IMR-90 (cell line): ENCODE measurements at regions not wholly inside any gene's neighbourhood (a gene's known extent, or its start where the extent isn't known, plus 50 kb on each side); places are given as distances from the start of the nearest gene placed in this dataset.

Experiments
- ATAC-seq: fragments of 200-7000 bp; cut with Tn5 transposase; 2 replicates; pipeline ENCODE4 v1.9.1; 2020; ENCODE audit warnings: low read depth, mild to moderate bottlenecking, moderate library complexity
- BruUV-seq: library from RNA; stranded (reverse); fragments of 400-500 nt; replicated peaks from 2 replicates; lab custom pipeline; 2021; lab: Mats Ljungman, UMichigan
- CTCF ChIA-PET: fragments of 300-600 bp; formaldehyde crosslinking; extraction: SDS; loops from one replicate; lab custom pipeline; 2021; ENCODE audit warnings: antibody characterized with exemption; lab: Yijun Ruan, JAX
- POLR2A ChIA-PET: fragments of 300-600 bp; sonication (Branson Sonifier 250); formaldehyde crosslinking; loops from one replicate; lab custom pipeline; 2022; ENCODE audit warnings: antibody characterized with exemption; ENCODE audit not compliant: unreplicated experiment; lab: Charles Lee
- DNase-seq: peaks from one replicate; pipeline ENCODE4 v3.0.0; 2013
- H2AFZ ChIP-seq: replicated peaks from 2 replicates; pipeline ENCODE3; 2013; ENCODE audit warnings: low read length, mild to moderate bottlenecking; ENCODE audit not compliant: poor library complexity
- H2AK5ac ChIP-seq: 2 replicates; pipeline ENCODE4 v1.6.1; 2013; ENCODE audit warnings: low read depth, low read length, inconsistent platforms
- H2AK9ac ChIP-seq: replicated peaks from 2 replicates; pipeline ENCODE3; 2013; ENCODE audit warnings: mild to moderate bottlenecking, low read depth, low read length, moderate library complexity; ENCODE audit not compliant: poor library complexity
- H2BK120ac ChIP-seq: 2 replicates; pipeline ENCODE4 v1.6.1; 2013; ENCODE audit warnings: low read depth, low read length, inconsistent platforms
- H2BK15ac ChIP-seq: 3 replicates; pipeline ENCODE4 v1.6.1; 2013; ENCODE audit warnings: low read depth, low read length, inconsistent platforms
- H2BK20ac ChIP-seq: 2 replicates; pipeline ENCODE4 v1.6.1; 2013; ENCODE audit warnings: low read depth, mild to moderate bottlenecking, inconsistent platforms, low read length, moderate library complexity
- H2BK5ac ChIP-seq: 2 replicates; pipeline ENCODE4 v1.6.1; 2013; ENCODE audit warnings: mild to moderate bottlenecking, low read depth, low read length, inconsistent platforms; ENCODE audit not compliant: poor library complexity, severe bottlenecking
- H3K14ac ChIP-seq: replicated peaks from 2 replicates; pipeline ENCODE4 v1.6.1; 2013; ENCODE audit warnings: low read depth, low read length, inconsistent platforms
- H3K18ac ChIP-seq: 2 replicates; pipeline ENCODE4 v1.6.1; 2013; ENCODE audit warnings: low read depth, low read length, control low read depth
- H3K23ac ChIP-seq: 2 replicates; pipeline ENCODE4 v1.6.1; 2013; ENCODE audit warnings: low read depth, low read length, inconsistent platforms
- H3K27ac ChIP-seq: 2 replicates; pipeline ENCODE4 v1.5.1; 2013; ENCODE audit warnings: mild to moderate bottlenecking, control low read depth, low read length; ENCODE audit not compliant: insufficient read depth
- H3K27me3 ChIP-seq: 2 replicates; pipeline ENCODE4 v1.6.1; 2013; ENCODE audit warnings: low read length; ENCODE audit not compliant: control insufficient read depth, insufficient read depth
- H3K36me3 ChIP-seq: 2 replicates; pipeline ENCODE4 v1.6.1; 2013; ENCODE audit warnings: low read length, mixed read lengths; ENCODE audit not compliant: control insufficient read depth, insufficient read depth
- H3K4ac ChIP-seq: 2 replicates; pipeline ENCODE4 v1.6.1; 2013; ENCODE audit warnings: low read depth, low read length, inconsistent platforms
- H3K4me1 ChIP-seq: 2 replicates; pipeline ENCODE4 v1.6.1; 2013; ENCODE audit warnings: low read length, mixed read lengths; ENCODE audit not compliant: control insufficient read depth, insufficient read depth
- H3K4me2 ChIP-seq: 2 replicates; pipeline ENCODE4 v1.6.1; 2013; ENCODE audit warnings: low read depth, mild to moderate bottlenecking, control low read depth, low read length, moderate library complexity
- H3K4me3 ChIP-seq: 2 replicates; pipeline ENCODE4 v1.5.1; 2013; ENCODE audit warnings: low read depth, mild to moderate bottlenecking, control low read depth, low read length, moderate library complexity; ENCODE audit not compliant: insufficient read depth
- H3K56ac ChIP-seq: 2 replicates; pipeline ENCODE4 v1.6.1; 2013; ENCODE audit warnings: low read length, inconsistent platforms; ENCODE audit not compliant: insufficient read depth; ENCODE audit errors: extremely low read depth
- H3K79me1 ChIP-seq, 2 experiments: 2 replicates each; pipeline ENCODE4 v1.6.1; 2013; ENCODE audit warnings: low read length in 2 of 2, inconsistent platforms in 1 of 2, low read depth in 1 of 2
- H3K9ac ChIP-seq: 2 replicates; pipeline ENCODE4 v1.6.1; 2013; ENCODE audit warnings: low read depth, low read length, control low read depth
- H3K9me1 ChIP-seq: 2 replicates; pipeline ENCODE4 v1.6.1; 2013; ENCODE audit warnings: low read length, inconsistent platforms; ENCODE audit not compliant: insufficient read depth
- H3K9me3 ChIP-seq: 2 replicates; pipeline ENCODE4 v1.6.1; 2013; ENCODE audit warnings: low read length; ENCODE audit not compliant: control insufficient read depth, insufficient read depth
- H4K20me1 ChIP-seq: 2 replicates; pipeline ENCODE4 v1.6.1; 2013; ENCODE audit warnings: low read length, inconsistent platforms; ENCODE audit not compliant: insufficient read depth
- H4K5ac ChIP-seq: 2 replicates; pipeline ENCODE4 v1.6.1; 2013; ENCODE audit warnings: mild to moderate bottlenecking, low read depth, low read length, control low read depth
- H4K8ac ChIP-seq, 2 experiments: 2 replicates each; pipeline ENCODE4 v1.6.1; 2013; ENCODE audit warnings: low read depth in 2 of 2, low read length in 2 of 2, control low read depth in 1 of 2, inconsistent platforms in 1 of 2
- H4K91ac ChIP-seq: 2 replicates; pipeline ENCODE4 v1.6.1; 2013; ENCODE audit warnings: low read depth, low read length, inconsistent platforms; ENCODE audit not compliant: insufficient read depth
- BHLHE40 ChIP-seq: fragments of 150-350 bp; IDR thresholded peaks from 2 replicates; pipeline ENCODE4 v1.6.1; 2016; ENCODE audit warnings: mild to moderate bottlenecking, low read depth, low read length
- CEBPB ChIP-seq: IDR thresholded peaks from 2 replicates; pipeline ENCODE4 v1.6.1; 2012; ENCODE audit warnings: low read depth, low read length, improper control_type of control experiment
- CHD1 ChIP-seq: IDR thresholded peaks from 2 replicates; pipeline ENCODE4 v1.6.1; 2012; ENCODE audit warnings: low read depth, low read length, improper control_type of control experiment
- CTCF ChIP-seq: conservative IDR thresholded peaks from 2 replicates; pipeline ENCODE4 v1.5.1; 2012; ENCODE audit warnings: mild to moderate bottlenecking, low read depth, low read length, improper control_type of control experiment
- ELK1 ChIP-seq: fragments of 150-350 bp; IDR thresholded peaks from 2 replicates; pipeline ENCODE4 v1.6.1; 2016; ENCODE audit warnings: low read depth, mild to moderate bottlenecking, low read length, moderate library complexity, borderline replicate concordance
- FOS ChIP-seq: fragments of 150-350 bp; IDR thresholded peaks from 2 replicates; pipeline ENCODE4 v1.6.1; 2016; ENCODE audit warnings: low read depth, low read length
- MAFK ChIP-seq: IDR thresholded peaks from 2 replicates; pipeline ENCODE4 v1.6.1; 2012; ENCODE audit warnings: low read depth, low read length, improper control_type of control experiment
- MAZ ChIP-seq: IDR thresholded peaks from 2 replicates; pipeline ENCODE4 v1.6.1; 2012; ENCODE audit warnings: low read depth, mild to moderate bottlenecking, low read length, improper control_type of control experiment, moderate library complexity, borderline replicate concordance
- MXI1 ChIP-seq: IDR thresholded peaks from 2 replicates; pipeline ENCODE4 v1.6.1; 2012; ENCODE audit warnings: low read depth, mild to moderate bottlenecking, low read length, moderate library complexity, borderline replicate concordance
- NFE2L2 ChIP-seq: fragments of 150-350 bp; IDR thresholded peaks from 2 replicates; pipeline ENCODE4 v1.6.1; 2016; ENCODE audit warnings: low read depth, mild to moderate bottlenecking, low read length
- POLR2A ChIP-seq: IDR thresholded peaks from 2 replicates; pipeline ENCODE4 v1.6.1; 2012; ENCODE audit warnings: mild to moderate bottlenecking, low read depth, low read length
- RAD21 ChIP-seq: IDR thresholded peaks from 2 replicates; pipeline ENCODE4 v1.6.1; 2012; ENCODE audit warnings: low read length, improper control_type of control experiment
- RCOR1 ChIP-seq: IDR thresholded peaks from 2 replicates; pipeline ENCODE4 v1.6.1; 2012; ENCODE audit warnings: mild to moderate bottlenecking, low read length, improper control_type of control experiment; ENCODE audit not compliant: insufficient replicate concordance
- RFX5 ChIP-seq: IDR thresholded peaks from 2 replicates; pipeline ENCODE4 v1.8.0; 2012; ENCODE audit warnings: low read depth, mild to moderate bottlenecking, low read length, moderate library complexity
- SMC3 ChIP-seq: fragments of 150-350 bp; IDR thresholded peaks from 2 replicates; pipeline ENCODE4 v1.6.1; 2016; ENCODE audit warnings: low read depth, mild to moderate bottlenecking, antibody characterized with exemption, low read length, moderate library complexity
- USF2 ChIP-seq: fragments of 150-350 bp; IDR thresholded peaks from 2 replicates; pipeline ENCODE4 v1.6.1; 2017; ENCODE audit warnings: mild to moderate bottlenecking, antibody characterized with exemption, low read length, low read depth
- WGBS, 2 experiments: methylation state at CpG; one replicate each; pipeline versions ENCODE4 v1.1.5 to v1.1.7; 2013; ENCODE audit warnings: missing lambda C conversion rate in 2 of 2; ENCODE audit not compliant: insufficient read length in 1 of 2; ENCODE audit errors: extremely low coverage in 2 of 2; 5-methylcytosine and 5-hydroxymethylcytosine counted together
- dilution Hi-C: fragments of 300-500 bp; cut with HindIII; formaldehyde crosslinking; loops from one replicate; pipeline ENCODE4 v1.14.3; 2018; ENCODE audit warnings: low sequenced_read_pairs; ENCODE audit not compliant: unreplicated experiment
- in situ Hi-C: fragments of 300-500 bp; cut with MboI; formaldehyde crosslinking; loops from 3 replicates; pipeline ENCODE4 v1.14.3; 2019; ENCODE audit warnings: low sequenced_read_pairs, inconsistent platforms, mixed read lengths
- intact Hi-C: fragments of 100-400 bp; cut with micrococcal nuclease; formaldehyde crosslinking; loops from 2 replicates; pipeline ENCODE4 v1.10.0; 2022

GRCh38 chr2:204431529-204431928 lies 113.7 kb upstream of the PARD3B start:
- Histone ChIP-seq H3K27ac (no peak overlapping the region), H3K4me3 (no peak overlapping the region), H3K14ac (no peak overlapping the region), H3K56ac (no peak overlapping the region), H4K91ac (no peak overlapping the region), H4K5ac (no peak overlapping the region), H3K9me1 (peaks cover 2% of the 10 kb centered on the region; the same call in 1 of the 2 replicates), H3K27me3 (no peaks in the 10 kb centered on the region), H4K20me1 (no peaks in the 10 kb centered on the region), H3K79me1 (no peaks in the 10 kb centered on the region), H3K4me1 (peaks cover 4% of the 10 kb centered on the region; the same call in 1 of the 2 replicates), H2AFZ (no peak overlapping the region), H3K4me2 (no peak overlapping the region), H2BK15ac (no peak overlapping the region), H2BK5ac (no peak overlapping the region), H3K9ac (no peak overlapping the region), H2BK120ac (no peak overlapping the region), H4K8ac (no peak overlapping the region), H3K18ac (no peak overlapping the region), H3K4ac (no peak overlapping the region), H2AK5ac (no peak overlapping the region), H2BK20ac (no peak overlapping the region), H3K23ac (no peak overlapping the region), H3K36me3 (no peaks in the 10 kb centered on the region), H2AK9ac (no peak overlapping the region), H3K9me3 (0 out of 2 replicates have a peak, but pooled peaks cover 4% of the 10 kb centered on the region)
- TF ChIP-seq SMC3 (no peak), NFE2L2 (no peak), CTCF (no peak), RAD21 (no peak), BHLHE40 (no peak), RFX5 (no peak), MXI1 (no peak), MAZ (no peak), CEBPB (no peak), ELK1 (no peak), RCOR1 (no peak), POLR2A (no peak), CHD1 (no peak), USF2 (no peak), MAFK (no peak), FOS (no peak)
- ATAC-seq (no peak), DNase-seq (no peak)
- ChIA-PET CTCF (interaction anchor here (0.8 kb wide), 1 partner anchor 15 kb away, joined by 3 read pairs; no protein-coding TSS in a partner anchor), POLR2A (no interaction called here)
- in situ Hi-C loops (no loop called here), dilution Hi-C loops (no loop called here), intact Hi-C loops (no loop called here)
- BruUV-seq: no TSS peak
- no CpG with 5 or more reads among the region's 1 CpG for WGBS, 2 experiments
